ENCODE measurements at regions not wholly inside any gene's neighbourhood (a gene's known extent, or its start where the extent isn't known, plus 50 kb on each side); places are given as distances from the start of the nearest gene placed in this dataset.

GRCh38 chr2:173821451-173821850 is 143.7 kb downstream of the SP3 start:
- TF ChIP-seq POLR2A (IDR thresholded peaks at IDR 0.05) (no peak), POLR2AphosphoS5 (IDR thresholded peaks at IDR 0.05) (no peak), EP300 (IDR thresholded peaks at IDR 0.05; ENCODE audit: low read depth) (no peak), CTCF (IDR thresholded peaks at IDR 0.05) (no peak)
- intact Hi-C loops (cut with DNase I; ENCODE audit: low total_unique reads) (no loop called here), in situ Hi-C loops (cut with MboI; ENCODE audit: low pct_ligation_motif_present in 1 of 4, low pct_unique_long_range_greater_than_20kb in 1 of 4, low sequenced_read_pairs in 3 of 4) (no loop called here)
- no peaks in the 10 kb centered on the region for H3K27me3 ChIP-seq
- H3K4me3 ChIP-seq, result no peak overlapping the region
- H3K27ac ChIP-seq, result no peak overlapping the region
- no peaks in the 10 kb centered on the region for H3K36me3 ChIP-seq
- H3K9me3 ChIP-seq, result no peaks in the 10 kb centered on the region
- WGBS, 2 donors (ENCODE audit: low coverage in 1 of 2), result 80 to 90% methylated on average over 4 to 9 of the region's 9 CpGs
- DNase-seq, result no peak
- no peaks in the 10 kb centered on the region for H3K4me1 ChIP-seq

- intact Hi-C loops (cut with DNase I; ENCODE audit: low total_unique reads) (no loop called here), in situ Hi-C loops (cut with MboI; ENCODE audit: low pct_ligation_motif_present in 1 of 4, low pct_unique_long_range_greater_than_20kb in 1 of 4, low sequenced_read_pairs in 3 of 4) (no loop called here)
- Histone ChIP-seq H3K4me3 (no peak overlapping the region), H3K27ac (no peak overlapping the region), H3K27me3 (no peaks in the 10 kb centered on the region), H3K4me1 (peaks cover 0 to 2% (median under 1%) of the 10 kb centered on the region in 4 donors), H3K36me3 (no peaks in the 10 kb centered on the region), H3K9me3 (no peaks in the 10 kb centered on the region)
- 77 to 78% methylated on average over 4 to 6 of the region's 6 CpGs for WGBS, 2 donors (ENCODE audit: low coverage in 1 of 2)
- no peak for DNase-seq
- TF ChIP-seq POLR2A (IDR thresholded peaks at IDR 0.05) (no peak), CTCF (IDR thresholded peaks at IDR 0.05) (no peak), POLR2AphosphoS5 (IDR thresholded peaks at IDR 0.05) (no peak), EP300 (IDR thresholded peaks at IDR 0.05; ENCODE audit: low read depth) (no peak)
Measured at GRCh38 chr2:173822889-173823542, 142.2 kb downstream of the SP3 start.

GRCh38 chr2:173823543-173823939 is 141.6 kb downstream of the SP3 start:
- DNase-seq, result no peak
- Histone ChIP-seq H3K9me3 (no peaks in the 10 kb centered on the region), H3K27ac (no peak overlapping the region), H3K36me3 (no peaks in the 10 kb centered on the region), H3K4me3 (no peak overlapping the region), H3K27me3 (no peaks in the 10 kb centered on the region), H3K4me1 (peaks cover 0 to 7% (median 3%) of the 10 kb centered on the region in 4 donors)
- TF ChIP-seq EP300 (IDR thresholded peaks at IDR 0.05; ENCODE audit: low read depth) (no peak), CTCF (IDR thresholded peaks at IDR 0.05) (no peak), POLR2AphosphoS5 (IDR thresholded peaks at IDR 0.05) (no peak), POLR2A (IDR thresholded peaks at IDR 0.05) (no peak)
- WGBS, 2 donors (ENCODE audit: low coverage in 1 of 2), result 80 to 90% methylated on average over 2 to 4 of the region's 4 CpGs
- in situ Hi-C loops (cut with MboI; ENCODE audit: low pct_ligation_motif_present in 1 of 4, low pct_unique_long_range_greater_than_20kb in 1 of 4, low sequenced_read_pairs in 3 of 4) (no loop called here), intact Hi-C loops (cut with DNase I; ENCODE audit: low total_unique reads) (no loop called here)

GRCh38 chr2:173828189-173829142 is 136.7 kb downstream of the SP3 start:
- no peak for TF ChIP-seq POLR2AphosphoS5 (IDR thresholded peaks at IDR 0.05)
- TF ChIP-seq CTCF (IDR thresholded peaks at IDR 0.05), result no peak
- no peak for TF ChIP-seq POLR2A (IDR thresholded peaks at IDR 0.05)
- peaks cover 3 to 33% (median 17%) of the 10 kb centered on the region in 4 donors for H3K4me1 ChIP-seq
- no peak overlapping the region for H3K4me3 ChIP-seq
- no peaks in the 10 kb centered on the region for H3K36me3 ChIP-seq
- H3K9me3 ChIP-seq, result no peaks in the 10 kb centered on the region
- in situ Hi-C loops (cut with MboI; ENCODE audit: low pct_ligation_motif_present in 1 of 4, low pct_unique_long_range_greater_than_20kb in 1 of 4, low sequenced_read_pairs in 3 of 4) (no loop called here), intact Hi-C loops (cut with DNase I; ENCODE audit: low total_unique reads) (no loop called here)
- WGBS, 2 donors (ENCODE audit: low coverage in 1 of 2), result 49 to 62% methylated on average over 9 of the region's 9 CpGs
- DNase-seq, result peak; percentile 23
- no peak overlapping the region for H3K27ac ChIP-seq
- no peaks in the 10 kb centered on the region for H3K27me3 ChIP-seq

All from transverse colon (tissue), 4 donors.